Endodermal cell (in vitro differentiated cells): ENCODE measurements at regions not wholly inside any gene's neighbourhood (a gene's known extent, or its start where the extent isn't known, plus 50 kb on each side); places are given as distances from the start of the nearest gene placed in this dataset.

Source experiments
- DNase-seq: peaks from one replicate; pipeline ENCODE4 v3.0.0-alpha.2; 2017
- H3K27ac ChIP-seq: 2 replicates; pipeline ENCODE4 v1.5.1; 2013; ENCODE audit warnings: mild to moderate bottlenecking, low read depth, low read length, moderate library complexity
- H3K27me3 ChIP-seq: 2 replicates; pipeline ENCODE4 v1.6.1; 2013; ENCODE audit warnings: mild to moderate bottlenecking, low read length, moderate library complexity; ENCODE audit not compliant: insufficient read depth, control insufficient read depth, poor library complexity, severe bottlenecking
- H3K36me3 ChIP-seq: 2 replicates; pipeline ENCODE4 v1.7.0; 2013; ENCODE audit warnings: mild to moderate bottlenecking, low read length, moderate library complexity; ENCODE audit not compliant: control insufficient read depth, insufficient read depth
- H3K4me1 ChIP-seq: one replicate; pipeline ENCODE4 v1.7.0; 2013; ENCODE audit warnings: low read length; ENCODE audit not compliant: control insufficient read depth, insufficient read depth
- H3K4me3 ChIP-seq: 2 replicates; pipeline ENCODE4 v1.5.1; 2013; ENCODE audit warnings: mild to moderate bottlenecking, low read length, moderate library complexity
- H3K9ac ChIP-seq: 2 replicates; pipeline ENCODE4 v1.6.1; 2013; ENCODE audit warnings: mild to moderate bottlenecking, low read length, moderate library complexity; ENCODE audit not compliant: poor library complexity, severe bottlenecking; ENCODE audit errors: extremely low read depth
- H3K9me3 ChIP-seq: 2 replicates; pipeline ENCODE4 v1.6.1; 2013; ENCODE audit warnings: mild to moderate bottlenecking, low read length, moderate library complexity; ENCODE audit not compliant: control insufficient read depth
- H3K27ac Mint-ChIP-seq: 2 replicates; pipeline ENCODE4 v1.8.0; 2020; ENCODE audit warnings: mixed read lengths
- H3K27me3 Mint-ChIP-seq: 2 replicates; pipeline ENCODE4 v1.8.0; 2021; ENCODE audit warnings: mild to moderate bottlenecking, mixed read lengths; ENCODE audit not compliant: insufficient read depth
- H3K36me3 Mint-ChIP-seq: 2 replicates; pipeline ENCODE4 v1.8.0; 2020; ENCODE audit warnings: low read depth, mixed read lengths
- H3K4me1 Mint-ChIP-seq: 2 replicates; pipeline ENCODE4 v1.8.0; 2020; ENCODE audit warnings: mixed read lengths
- H3K4me3 Mint-ChIP-seq: 2 replicates; pipeline ENCODE4 v1.8.0; 2020; ENCODE audit warnings: mild to moderate bottlenecking, moderate library complexity, mixed read lengths
- H3K9me3 Mint-ChIP-seq: 2 replicates; pipeline ENCODE4 v1.8.0; 2020; ENCODE audit warnings: mild to moderate bottlenecking, mixed read lengths
- CTCF ChIP-seq: fragments of 200-600 bp; sonication (generic); conservative IDR thresholded peaks from 2 replicates; pipeline ENCODE4 v1.5.0; 2021; ENCODE audit warnings: antibody characterized with exemption, mild to moderate bottlenecking
- WGBS, 2 experiments: methylation state at CpG; one replicate each; pipeline versions ENCODE4 v1.1.5 to v1.1.7; 2013; ENCODE audit warnings: missing lambda C conversion rate in 2 of 2, mixed read lengths in 1 of 2; ENCODE audit not compliant: insufficient coverage in 1 of 2, insufficient read length in 1 of 2; 5-methylcytosine and 5-hydroxymethylcytosine counted together

GRCh38 chr5:39497322-39497721 is 72.5 kb upstream of the DAB2 start:
- no peak overlapping the region for H3K9ac ChIP-seq
- H3K4me3 Mint-ChIP-seq = no peak overlapping the region
- H3K36me3 ChIP-seq = no peaks in the 10 kb centered on the region
- H3K9me3 ChIP-seq = no peaks in the 10 kb centered on the region
- H3K4me3 ChIP-seq = no peak overlapping the region
- no peaks in the 10 kb centered on the region for H3K36me3 Mint-ChIP-seq
- no peak for TF ChIP-seq CTCF
- H3K27ac ChIP-seq = no peak overlapping the region
- H3K27me3 ChIP-seq = no peaks in the 10 kb centered on the region
- H3K27ac Mint-ChIP-seq = no peak overlapping the region
- 83 to 95% methylated on average over 3 to 4 of the region's 4 CpGs for WGBS, 2 experiments
- peaks cover 7% of the 10 kb centered on the region for H3K4me1 ChIP-seq
- peaks cover 6% of the 10 kb centered on the region for H3K4me1 Mint-ChIP-seq
- H3K9me3 Mint-ChIP-seq = no peaks in the 10 kb centered on the region
- DNase-seq = no peak
- no peaks in the 10 kb centered on the region for H3K27me3 Mint-ChIP-seq

GRCh38 chr5:39495227-39495626 is 70.4 kb upstream of the DAB2 start:
- no peak overlapping the region for H3K4me3 ChIP-seq
- TF ChIP-seq CTCF = no peak
- no peaks in the 10 kb centered on the region for H3K27me3 ChIP-seq
- Mint-ChIP-seq H3K27ac (no peak overlapping the region), H3K9me3 (no peaks in the 10 kb centered on the region), H3K4me3 (no peak overlapping the region), H3K4me1 (peaks cover 6% of the 10 kb centered on the region), H3K36me3 (no peaks in the 10 kb centered on the region), H3K27me3 (no peaks in the 10 kb centered on the region)
- peaks cover 3% of the 10 kb centered on the region for H3K4me1 ChIP-seq
- 100% methylated on average over 1 of the region's 1 CpG; no CpG with 5 or more reads in 1 of the 2 experiments for WGBS, 2 experiments
- DNase-seq = no peak
- no peak overlapping the region for H3K9ac ChIP-seq
- no peaks in the 10 kb centered on the region for H3K36me3 ChIP-seq
- H3K27ac ChIP-seq = no peak overlapping the region
- peaks cover 5% of the 10 kb centered on the region for H3K9me3 ChIP-seq

GRCh38 chr5:39494534-39494933 is 69.8 kb upstream of the DAB2 start:
- WGBS, 2 experiments = 94% methylated on average over 1 of the region's 1 CpG; no CpG with 5 or more reads in 1 of the 2 experiments
- TF ChIP-seq CTCF = no peak
- H3K4me3 Mint-ChIP-seq = no peak overlapping the region
- no peaks in the 10 kb centered on the region for H3K27me3 Mint-ChIP-seq
- no peaks in the 10 kb centered on the region for H3K27me3 ChIP-seq
- no peak overlapping the region for H3K27ac ChIP-seq
- H3K36me3 Mint-ChIP-seq = no peaks in the 10 kb centered on the region
- no peak overlapping the region for H3K27ac Mint-ChIP-seq
- H3K4me1 Mint-ChIP-seq = peaks cover 6% of the 10 kb centered on the region
- H3K9ac ChIP-seq = no peak overlapping the region
- H3K4me1 ChIP-seq = peaks cover 3% of the 10 kb centered on the region
- H3K9me3 ChIP-seq = peaks cover 5% of the 10 kb centered on the region
- H3K36me3 ChIP-seq = no peaks in the 10 kb centered on the region
- no peaks in the 10 kb centered on the region for H3K9me3 Mint-ChIP-seq
- no peak for DNase-seq
- H3K4me3 ChIP-seq = no peak overlapping the region
